GM23248 (cell line): ENCODE measurements at regions not wholly inside any gene's neighbourhood (a gene's known extent, or its start where the extent isn't known, plus 50 kb on each side); places are given as distances from the start of the nearest gene placed in this dataset.

ENCODE experiments used
- EZH2 ChIP-seq: fragments of 200-600 bp; sonication (generic); IDR thresholded peaks from 2 replicates; pipeline ENCODE4 v1.6.1; 2018; ENCODE audit warnings: antibody characterized with exemption, mild to moderate bottlenecking; ENCODE audit not compliant: insufficient read depth, poor library complexity, severe bottlenecking
- EZH2phosphoT487 ChIP-seq: fragments of 200-600 bp; sonication (generic); IDR thresholded peaks from 2 replicates; pipeline ENCODE4 v1.6.1; 2018; ENCODE audit warnings: antibody characterized with exemption, moderate library complexity, mild to moderate bottlenecking, low read depth; ENCODE audit not compliant: insufficient read depth

DNA sequence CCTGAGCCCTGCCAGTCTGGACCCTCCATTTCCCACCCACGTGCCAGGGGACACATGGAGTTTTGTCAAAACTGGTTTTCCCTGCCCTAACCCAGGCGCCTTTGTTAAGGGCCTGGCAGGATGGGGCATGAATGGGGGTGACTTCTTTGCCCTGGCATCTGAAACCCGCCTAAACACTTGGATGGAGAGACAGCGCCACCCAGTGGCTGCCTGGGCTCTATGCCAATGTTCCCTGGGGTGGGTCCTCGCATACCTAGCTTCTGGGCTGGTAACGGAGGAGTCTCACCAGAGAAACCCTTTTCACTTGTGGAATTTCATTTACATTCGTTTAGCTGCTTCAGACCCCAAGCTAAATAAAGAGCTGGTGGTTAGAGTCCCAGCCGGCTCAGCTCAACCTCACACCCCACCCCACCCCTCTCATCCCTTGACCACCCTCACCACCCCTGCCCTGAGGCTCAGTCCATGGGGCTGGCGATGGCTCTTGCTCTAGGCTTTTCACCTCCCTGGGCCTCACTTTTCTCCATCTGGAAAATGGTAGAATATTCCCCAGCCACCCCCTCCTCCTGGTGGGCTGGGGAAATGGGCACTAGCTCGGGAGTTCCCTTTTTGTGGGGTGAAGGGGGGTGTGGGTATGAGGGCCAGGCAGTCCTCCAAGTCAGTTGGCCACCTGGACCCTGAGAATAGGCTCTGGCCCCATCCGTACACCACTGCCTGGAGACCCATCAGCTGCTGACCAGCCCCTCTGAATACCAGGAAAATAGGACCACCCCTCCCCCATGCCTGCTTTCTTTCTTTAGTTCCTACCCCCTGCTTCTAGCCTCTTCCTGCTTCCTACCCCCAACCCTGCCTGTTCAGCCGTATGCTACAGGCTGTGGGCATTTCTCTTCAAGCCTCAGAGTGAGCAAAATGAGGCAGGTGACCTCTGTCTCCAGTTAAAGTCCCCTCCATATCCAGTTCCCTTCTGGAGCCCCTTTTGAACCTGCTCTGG is 57.1 kb upstream of the PJA1 start:
- TF ChIP-seq EZH2 = no peak
- no peak for TF ChIP-seq EZH2phosphoT487
